NCI-H1417 treated with DMSO at 0.1 percent for 48 hours (cell line): ENCODE measurements at regions not wholly inside any gene's neighbourhood (a gene's known extent, or its start where the extent isn't known, plus 50 kb on each side); places are given as distances from the start of the nearest gene placed in this dataset.

ENCODE experiments used
- DNase-seq: peaks from one replicate; lab custom pipeline; 2025; lab: John Stamatoyannopoulos, UW

GRCh38 chr20:24796236-24796635, 152.8 kb upstream of the CST7 start:
- DNase-seq = no peak

GRCh38 chr20:24797113-24797512, 152.0 kb upstream of the CST7 start:
- DNase-seq = no peak

- no peak for DNase-seq
These were observed 151.1 kb upstream of the CST7 start for GRCh38 chr20:24797745-24798655.

- no peak for DNase-seq
These were observed 150.0 kb upstream of the CST7 start for GRCh38 chr20:24798930-24799705.

- DNase-seq = no peak
These were observed 149.0 kb upstream of the CST7 start for GRCh38 chr20:24799971-24800580.

- no peak for DNase-seq
These were observed 146.7 kb upstream of the CST7 start for GRCh38 chr20:24802286-24802820.

GRCh38 chr20:24804481-24805206, 144.4 kb upstream of the CST7 start:
- no peak for DNase-seq

GRCh38 chr20:24805456-24806238, 143.4 kb upstream of the CST7 start:
- no peak for DNase-seq

- DNase-seq = no peak
These were observed 142.1 kb upstream of the CST7 start for GRCh38 chr20:24806705-24807676.

- no peak for DNase-seq
These were observed 140.5 kb upstream of the CST7 start for GRCh38 chr20:24808616-24809015.

GRCh38 chr20:24809606-24810005, 139.5 kb upstream of the CST7 start:
- no peak for DNase-seq

GRCh38 chr20:24810676-24811407, 138.2 kb upstream of the CST7 start:
- no peak for DNase-seq

- DNase-seq = no peak
These were observed 136.7 kb upstream of the CST7 start for GRCh38 chr20:24812373-24812772.

GRCh38 chr20:24813080-24813479, 136.0 kb upstream of the CST7 start:
- no peak for DNase-seq

GRCh38 chr20:24813496-24813895, 135.6 kb upstream of the CST7 start:
- no peak for DNase-seq

- DNase-seq = no peak
These were observed 135.1 kb upstream of the CST7 start for GRCh38 chr20:24813936-24814335.

GRCh38 chr20:24814556-24815195, 134.4 kb upstream of the CST7 start:
- DNase-seq = no peak

GRCh38 chr20:24815196-24815815, 133.8 kb upstream of the CST7 start:
- no peak for DNase-seq
